ENCODE measurements at regions not wholly inside any gene's neighbourhood (a gene's known extent, or its start where the extent isn't known, plus 50 kb on each side); places are given as distances from the start of the nearest gene placed in this dataset.

GRCh38 chr2:56831780-56832179 lies 648.0 kb downstream of the CCDC85A start:
- Histone ChIP-seq H3K79me1 (ENCODE audit: low read depth, low read length) (no peaks in the 10 kb centered on the region), H3K4me2 (ENCODE audit: insufficient read depth in 1 of 2, low read depth in 2 of 2, low read length in 2 of 2) (no peak overlapping the region), H3K9me3 (ENCODE audit: insufficient read depth in 2 of 2, low read depth in 1 of 2, low read length in 1 of 2) (no peaks in the 10 kb centered on the region), H2AFZ (ENCODE audit: low read length) (no peak overlapping the region), H2AK5ac (ENCODE audit: low read depth, low read length) (no peak overlapping the region), H3K18ac (ENCODE audit: extremely low read depth, low read length) (no peak overlapping the region), H2BK12ac (ENCODE audit: low read depth, low read length) (no peak overlapping the region), H4K91ac (replicated peaks; ENCODE audit: insufficient read length, low read length) (no peak overlapping the region), H2BK120ac (replicated peaks; ENCODE audit: low read depth, low read length) (no peak overlapping the region), H2BK5ac (ENCODE audit: low read depth, low read length) (no peak overlapping the region), H3K27me3 (replicated peaks in 1 of 4; ENCODE audit: control insufficient read depth in 3 of 4, extremely low read depth in 1 of 4, insufficient read depth in 3 of 4, low read length in 3 of 4) (no peaks in the 10 kb centered on the region), H3K9ac (replicated peaks in 1 of 4; ENCODE audit: extremely low read depth in 1 of 4, low read depth in 3 of 4, low read length in 3 of 4) (no peak overlapping the region), H4K8ac (ENCODE audit: extremely low read depth, insufficient read depth, low read length) (no peak overlapping the region), H3K27ac (ENCODE audit: low read depth, low read length) (no peak overlapping the region), H3K4ac (replicated peaks; ENCODE audit: insufficient read length, low read depth, low read length) (no peak overlapping the region), H3K23me2 (ENCODE audit: low read depth, low read length) (no peaks in the 10 kb centered on the region), H3K14ac (ENCODE audit: insufficient read length) (no peak overlapping the region), H3K4me3 (ENCODE audit: extremely low read depth in 1 of 4, insufficient read depth in 2 of 4, low read depth in 3 of 4, low read length in 4 of 4) (no peak overlapping the region), H3K56ac (replicated peaks; ENCODE audit: insufficient read length, low read depth, low read length) (no peak overlapping the region), H3K36me3 (ENCODE audit: control insufficient read depth in 2 of 4, insufficient read depth in 4 of 4, low read length in 3 of 4) (no peaks in the 10 kb centered on the region), H4K20me1 (replicated peaks in 1 of 2; ENCODE audit: control insufficient read depth in 1 of 2, insufficient read depth in 2 of 2, low read length in 2 of 2) (no peaks in the 10 kb centered on the region), H3K79me2 (ENCODE audit: control insufficient read depth in 1 of 2, insufficient read depth in 2 of 2, low read length in 2 of 2) (no peaks in the 10 kb centered on the region), H2BK15ac (ENCODE audit: low read length) (no peak overlapping the region), H2BK20ac (ENCODE audit: low read length) (no peak overlapping the region), H3K4me1 (replicated peaks in 1 of 4; ENCODE audit: control insufficient read depth in 3 of 4, insufficient read depth in 4 of 4, low read length in 3 of 4) (no peaks in the 10 kb centered on the region), H4K5ac (ENCODE audit: insufficient read length, low read depth, low read length) (no peak overlapping the region), H3K23ac (ENCODE audit: insufficient read length) (no peak overlapping the region)
- POLR2A ChIA-PET (ENCODE audit: partially characterized antibody) = no interaction called here
- FAIRE-seq = no peak
- 85% methylated on average over 1 of the region's 1 CpG; no CpG with 5 or more reads in 1 of the 2 experiments for WGBS, 2 experiments (ENCODE audit: extremely low coverage in 1 of 2, insufficient coverage in 1 of 2, insufficient read length in 1 of 2, insufficient replicate concordance in 2 of 2, low coverage in 1 of 2, low lambda C conversion rate in 2 of 2, missing lambda C conversion rate in 1 of 2)
- no peak for DNase-seq (ENCODE audit: low read depth in 1 of 2, low spot score in 2 of 2)
- CTCF ChIA-PET (ENCODE audit: partially characterized antibody) = no interaction called here
- TF ChIP-seq SUZ12 (IDR thresholded peaks at IDR 0.05; ENCODE audit: low read length) (no peak), TBP (IDR thresholded peaks at IDR 0.05; ENCODE audit: low read depth, low read length) (no peak), HDAC6 (IDR thresholded peaks at IDR 0.05; ENCODE audit: low read depth, low read length) (no peak)

Measured in H1 (cell line).